ENCODE measurements at regions not wholly inside any gene's neighbourhood (a gene's known extent, or its start where the extent isn't known, plus 50 kb on each side); places are given as distances from the start of the nearest gene placed in this dataset.

DNA sequence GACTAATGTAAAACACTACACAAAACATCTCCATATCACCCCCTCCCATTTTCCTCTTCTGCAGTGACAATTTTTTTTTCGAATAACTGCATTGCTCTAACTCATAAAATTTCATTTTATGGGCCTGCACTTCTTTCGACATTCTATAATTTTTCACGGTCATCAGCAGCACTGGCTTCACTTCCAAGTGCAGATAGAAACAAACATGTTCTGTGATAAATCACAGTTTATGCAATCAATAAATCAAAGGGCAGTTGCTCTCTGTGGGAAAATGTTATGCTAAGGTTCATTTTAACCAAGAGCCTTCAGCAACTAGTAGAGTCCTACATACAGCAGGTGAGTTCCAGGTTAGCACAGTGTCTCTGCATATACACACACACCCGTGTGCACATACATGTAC lies 100.1 kb downstream of the GPAM start:
- DNase-seq: no peak

DNA sequence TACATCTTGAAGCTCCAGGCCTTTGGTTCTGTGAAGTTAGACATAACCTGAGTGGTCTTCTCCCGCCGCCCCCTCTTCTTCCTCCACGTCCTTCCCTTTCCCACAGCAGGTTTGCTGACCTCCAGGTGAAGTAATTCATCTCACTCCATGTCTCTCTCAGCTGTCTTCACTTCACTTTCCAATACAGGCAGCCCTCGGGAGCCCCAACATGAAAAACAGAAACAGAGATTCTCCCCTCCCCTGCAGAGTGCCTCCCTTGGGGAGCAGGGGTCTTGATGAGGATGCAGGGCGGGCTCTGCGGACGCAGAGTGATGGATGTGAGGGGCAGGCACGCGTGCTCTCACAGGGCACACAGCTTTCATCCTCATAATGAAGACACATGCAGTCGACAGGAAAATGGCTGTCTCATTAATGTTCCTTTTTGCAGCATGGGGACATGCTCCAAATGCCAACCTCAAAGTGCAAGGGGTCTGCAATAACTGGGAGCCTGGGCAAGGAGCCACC lies 95.6 kb downstream of the GPAM start:
- no peak for DNase-seq

DNA sequence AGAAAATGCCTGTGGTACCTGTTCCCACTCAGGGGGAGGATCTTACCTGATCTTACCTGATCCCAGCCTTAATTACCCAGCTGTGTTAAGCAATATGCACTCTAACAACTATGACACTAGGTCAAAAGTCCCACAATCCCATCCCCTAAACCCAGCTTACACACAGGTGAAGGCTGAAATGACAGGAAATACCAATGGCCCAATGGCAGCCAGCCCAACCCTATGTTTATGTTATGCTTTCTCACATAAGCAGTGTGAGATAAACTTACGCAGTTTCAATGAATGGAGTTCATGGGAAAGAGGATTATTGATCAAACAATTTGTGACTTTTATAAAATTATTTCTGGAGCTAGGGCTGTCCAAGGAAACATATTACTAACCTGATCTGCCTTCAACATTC lies 91.9 kb downstream of the GPAM start:
- DNase-seq: no peak

DNA sequence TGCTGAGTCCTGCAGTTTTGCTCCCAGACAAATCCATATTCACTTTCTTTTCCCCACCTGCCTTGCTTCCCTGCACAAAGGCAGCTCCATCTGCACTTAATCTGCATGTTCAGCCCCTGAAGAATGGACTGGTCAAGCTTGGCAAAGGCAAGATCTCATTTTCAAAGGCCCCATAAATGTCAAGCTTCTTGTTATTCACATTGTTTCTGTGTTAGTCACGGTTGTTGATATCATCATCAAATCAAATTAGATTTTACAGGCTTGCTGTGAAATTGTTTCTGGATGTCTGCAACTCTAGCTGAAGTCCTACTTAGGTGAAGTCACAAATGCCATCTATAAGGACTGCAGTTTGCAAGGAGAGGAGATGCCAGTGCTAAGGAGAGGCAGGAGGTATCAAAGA lies 91.0 kb downstream of the GPAM start:
- DNase-seq: no peak

DNA sequence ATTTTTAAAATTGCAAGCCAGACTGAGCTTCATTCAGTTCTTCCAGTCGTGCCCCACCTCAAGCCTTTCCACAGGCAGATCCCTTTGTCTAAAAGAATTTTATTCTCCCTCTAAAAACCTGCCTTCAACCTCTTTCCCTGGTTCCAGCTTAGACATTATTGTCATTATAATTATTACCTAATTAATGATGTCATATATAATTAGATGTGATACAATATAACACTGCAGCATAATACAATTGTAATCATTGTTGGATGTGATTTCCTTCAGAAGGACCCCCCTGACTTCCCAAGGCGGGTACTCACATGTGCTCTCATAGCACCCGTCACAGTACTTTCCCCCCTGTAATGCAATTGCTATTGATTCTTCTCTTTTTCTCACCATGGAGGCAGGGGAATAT lies 88.6 kb downstream of the GPAM start:
- no peak for DNase-seq

DNA sequence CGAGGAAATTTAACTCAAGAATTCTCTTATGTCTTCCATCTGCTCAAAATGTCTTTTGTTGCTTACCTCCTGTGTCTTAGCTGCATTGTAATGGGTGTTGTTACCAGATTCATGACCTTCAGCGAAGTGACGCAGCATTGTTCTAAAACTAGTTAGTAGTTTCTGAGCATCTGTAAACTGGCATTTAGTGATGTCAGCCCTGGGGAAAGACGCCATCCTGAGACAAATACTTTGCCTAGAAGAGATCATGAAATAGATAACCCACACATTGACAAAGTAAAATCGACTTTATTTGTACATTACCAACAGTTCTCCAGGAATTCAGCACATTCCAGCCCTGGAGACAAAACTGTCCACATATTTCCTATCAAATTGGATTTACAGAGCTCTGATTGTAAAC lies 87.8 kb downstream of the GPAM start:
- no peak for DNase-seq

DNA sequence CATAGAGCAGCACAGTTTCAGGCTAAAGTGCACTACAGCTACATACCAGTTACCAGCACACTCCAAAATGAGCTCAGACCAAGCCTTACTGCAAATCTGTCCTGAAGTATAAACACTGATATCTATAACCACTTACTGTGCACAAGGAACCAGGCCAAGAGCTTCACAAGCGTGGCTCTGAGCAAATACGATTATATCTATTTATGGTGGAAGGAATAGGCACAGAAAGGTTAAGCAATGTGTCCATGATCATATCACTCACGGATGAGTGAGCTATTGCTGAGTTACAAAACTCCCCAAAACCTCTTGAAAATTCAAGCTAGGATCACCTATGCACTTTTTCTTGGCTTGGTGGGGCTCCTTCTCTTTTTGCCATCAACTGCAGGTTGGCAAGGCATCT lies 84.9 kb downstream of the GPAM start:
- DNase-seq: no peak
